SK-N-SH (cell line): ENCODE measurements at regions not wholly inside any gene's neighbourhood (a gene's known extent, or its start where the extent isn't known, plus 50 kb on each side); places are given as distances from the start of the nearest gene placed in this dataset.

Experiments used
- CTCF ChIA-PET: fragments of 300-600, 350-600 bp; formaldehyde crosslinking; extraction: SDS; loops from one replicate; lab custom pipeline; 2021; lab: Yijun Ruan, JAX
- POLR2A ChIA-PET: fragments of 350-600 bp; sonication (Branson Sonifier 250); formaldehyde crosslinking; extraction: SDS; loops from one replicate; lab custom pipeline; 2020; ENCODE audit warnings: antibody characterized with exemption, inconsistent platforms; lab: Yijun Ruan, JAX
- DNase-seq: peaks from one replicate; pipeline ENCODE4 v3.0.0; 2012
- H2AFZ ChIP-seq: fragments of 200-600 bp; sonication (generic); 2 replicates; pipeline ENCODE4 v1.8.1; 2016; ENCODE audit warnings: antibody characterized with exemption, mild to moderate bottlenecking, low read depth
- H3F3A ChIP-seq: fragments of 200-600 bp; sonication (generic); replicated peaks from 2 replicates; pipeline ENCODE3; 2016; ENCODE audit warnings: antibody characterized with exemption, mild to moderate bottlenecking; ENCODE audit not compliant: insufficient read depth
- H3K27ac ChIP-seq, 2 experiments: fragments of 200-500 bp in 1 of 2; fragments of 200-600 bp in 1 of 2; sonication (Bioruptor generic) in 1 of 2; sonication (generic), shearing (Covaris generic) in 1 of 2; 2 replicates each; pipeline versions ENCODE4 v1.5.1 to v1.6.1; 2014 to 2016; ENCODE audit warnings: low read depth in 2 of 2, inconsistent platforms in 1 of 2, low read length in 1 of 2, mild to moderate bottlenecking in 1 of 2, mixed read lengths in 1 of 2
- H3K27me3 ChIP-seq: fragments of 200-600 bp; sonication (generic), shearing (Covaris generic); 2 replicates; pipeline ENCODE4 v1.6.1; 2016; ENCODE audit warnings: mixed run types; ENCODE audit not compliant: insufficient read depth
- H3K36me3 ChIP-seq, 2 experiments: fragments of 200-500 bp in 1 of 2; fragments of 200-600 bp in 1 of 2; sonication (Bioruptor generic) in 1 of 2; sonication (generic) in 1 of 2; replicated peaks in 1 of 2; 2 replicates each; pipeline versions ENCODE3 to v1.5.1; 2014 to 2016; ENCODE audit warnings: low read length in 1 of 2, mild to moderate bottlenecking in 1 of 2; ENCODE audit not compliant: insufficient read depth in 2 of 2, control insufficient read depth in 1 of 2
- H3K4me1 ChIP-seq, 2 experiments: fragments of 200-500 bp in 1 of 2; fragments of 200-600 bp in 1 of 2; sonication (Bioruptor generic) in 1 of 2; sonication (generic), shearing (Covaris generic) in 1 of 2; 2 replicates each; pipeline versions ENCODE4 v1.5.1 to v1.6.1; 2014 to 2016; ENCODE audit warnings: low read depth in 1 of 2, low read length in 1 of 2, mixed run types in 1 of 2; ENCODE audit not compliant: insufficient read depth in 2 of 2, control insufficient read depth in 1 of 2
- H3K4me2 ChIP-seq: fragments of 200-600 bp; sonication (generic), shearing (Covaris generic); 2 replicates; pipeline ENCODE4 v1.6.1; 2017; ENCODE audit warnings: mixed run types
- H3K4me3 ChIP-seq, 2 experiments: fragments of 200-500 bp in 1 of 2; fragments of 200-600 bp in 1 of 2; sonication (Bioruptor generic) in 1 of 2; sonication (generic), shearing (Covaris generic) in 1 of 2; 2 replicates each; pipeline versions ENCODE4 v1.5.1 to v1.8.1; 2014 to 2016; ENCODE audit warnings: low read depth in 2 of 2, inconsistent platforms in 1 of 2, low read length in 1 of 2, mild to moderate bottlenecking in 1 of 2, mixed read lengths in 1 of 2, moderate library complexity in 1 of 2
- H3K79me2 ChIP-seq: fragments of 200-600 bp; sonication (generic); 2 replicates; pipeline ENCODE4 v1.8.1; 2017; ENCODE audit warnings: mild to moderate bottlenecking; ENCODE audit not compliant: insufficient read depth
- H3K9ac ChIP-seq: fragments of 200-600 bp; sonication (generic); 2 replicates; pipeline ENCODE4 v1.6.1; 2017; ENCODE audit warnings: mixed run types
- H3K9me2 ChIP-seq: fragments of 200-600 bp; sonication (generic); 2 replicates; pipeline ENCODE4 v1.6.1; 2017; ENCODE audit warnings: mixed run types
- H3K9me3 ChIP-seq: fragments of 200-600 bp; sonication (generic); 2 replicates; pipeline ENCODE4 v1.6.1; 2017; ENCODE audit warnings: mixed run types, mild to moderate bottlenecking, moderate library complexity
- H4K20me1 ChIP-seq: fragments of 200-600 bp; sonication (generic); 2 replicates; pipeline ENCODE4 v1.6.1; 2017; ENCODE audit warnings: mild to moderate bottlenecking, mixed run types; ENCODE audit not compliant: insufficient read depth
- EP300 ChIP-seq, 2 experiments: IDR thresholded peaks; 2 replicates each; pipeline versions ENCODE4 v1.4.0 to v1.6.1; 2012; ENCODE audit warnings: borderline replicate concordance in 1 of 2, low read depth in 1 of 2, low read length in 1 of 2
- EZH2phosphoT487 ChIP-seq: fragments of 200-600 bp; sonication (generic); IDR thresholded peaks from 2 replicates; pipeline ENCODE4 v1.6.1; 2017; ENCODE audit warnings: low read depth, mixed run types, mild to moderate bottlenecking, antibody characterized with exemption, moderate library complexity, borderline replicate concordance
- FOSL2 ChIP-seq: IDR thresholded peaks from 2 replicates; pipeline ENCODE4 v1.4.0; 2012; ENCODE audit warnings: low read depth, mild to moderate bottlenecking, moderate library complexity, borderline replicate concordance
- FOXM1 ChIP-seq: IDR thresholded peaks from 2 replicates; pipeline ENCODE4 v1.4.0; 2012; ENCODE audit warnings: low read depth, mild to moderate bottlenecking
- IRF3 ChIP-seq: fragments of 150-350 bp; IDR thresholded peaks from 2 replicates; pipeline ENCODE4 v1.6.1; 2016; ENCODE audit warnings: mild to moderate bottlenecking, low read depth, low read length
- POLR2AphosphoS5 ChIP-seq: IDR thresholded peaks from 2 replicates; pipeline ENCODE4 v1.6.1; 2012; ENCODE audit warnings: low read depth, low read length
- REST ChIP-seq: IDR thresholded peaks from 2 replicates; pipeline ENCODE4 v1.6.1; 2012; ENCODE audit warnings: mild to moderate bottlenecking, low read depth, low read length, moderate library complexity
- SMC3 ChIP-seq: IDR thresholded peaks from 2 replicates; pipeline ENCODE4 v1.6.1; 2012; ENCODE audit warnings: low read depth, low read length, improper control_type of control experiment
- USF1 ChIP-seq: IDR thresholded peaks from 2 replicates; pipeline ENCODE4 v1.4.0; 2012; ENCODE audit warnings: low read depth, borderline replicate concordance
- YY1 ChIP-seq: IDR thresholded peaks from 2 replicates; pipeline ENCODE4 v1.4.0; 2012; ENCODE audit warnings: low read depth, mild to moderate bottlenecking
- ZBTB33 ChIP-seq: IDR thresholded peaks from 2 replicates; pipeline ENCODE4 v1.4.0; 2012; ENCODE audit warnings: low read depth, borderline replicate concordance
- WGBS: methylation state at CpG from one replicate; pipeline ENCODE4 v1.1.6; 2017; ENCODE audit warnings: low lambda C conversion rate; 5-methylcytosine and 5-hydroxymethylcytosine counted together

GRCh38 chr12:66921151-66921550, 242.3 kb upstream of the GRIP1 start:
- Histone ChIP-seq H3K27ac (no peak overlapping the region), H3K9ac (no peak overlapping the region), H3K9me2 (no peaks in the 10 kb centered on the region), H3K4me2 (no peak overlapping the region), H3K79me2 (no peaks in the 10 kb centered on the region), H3K4me3 (no peak overlapping the region), H3K4me1 (no peaks in the 10 kb centered on the region), H3K9me3 (no peaks in the 10 kb centered on the region), H3K36me3 (no peaks in the 10 kb centered on the region), H4K20me1 (no peaks in the 10 kb centered on the region), H3K27me3 (no peaks in the 10 kb centered on the region), H3F3A (no peaks in the 10 kb centered on the region), H2AFZ (no peak overlapping the region)
- POLR2A ChIA-PET, result no interaction called here
- 0% methylated on average over 1 of the region's 1 CpG for WGBS
- TF ChIP-seq ZBTB33 (no peak), FOXM1 (no peak), YY1 (no peak), POLR2AphosphoS5 (no peak), FOSL2 (no peak), EZH2phosphoT487 (no peak), SMC3 (no peak), IRF3 (no peak), REST (no peak), USF1 (no peak), EP300 (IDR thresholded peaks at IDR 0.05; ENCODE audit: borderline replicate concordance in 1 of 2, low read depth in 1 of 2, low read length in 1 of 2) (no peak)
- no peak for DNase-seq
- CTCF ChIA-PET, result no interaction called here
